CD14-positive monocyte (primary cell): ENCODE measurements at regions not wholly inside any gene's neighbourhood (a gene's known extent, or its start where the extent isn't known, plus 50 kb on each side); places are given as distances from the start of the nearest gene placed in this dataset.

ENCODE experiments used
- DNase-seq, 3 donors: peaks; one replicate each; pipeline ENCODE4 v3.0.0-alpha.2; 2011 to 2022
- H2AFZ ChIP-seq: 2 replicates; pipeline ENCODE4 v1.6.0; 2012; ENCODE audit warnings: mild to moderate bottlenecking, low read depth, low read length, inconsistent platforms; ENCODE audit not compliant: insufficient read depth, poor library complexity, severe bottlenecking
- H3K27ac ChIP-seq, 2 donors: 1 replicate in 1 of 2; 2 replicates in 1 of 2; pipeline ENCODE4 v1.5.1; 2012 to 2013; ENCODE audit warnings: low read length in 2 of 2, control low read depth in 1 of 2, inconsistent platforms in 1 of 2, low read depth in 1 of 2, mild to moderate bottlenecking in 1 of 2
- H3K27me3 ChIP-seq, 2 donors: one replicate each; pipeline versions ENCODE4 v1.6.0 to v1.6.1; 2011 to 2013; ENCODE audit warnings: low read length in 2 of 2; ENCODE audit not compliant: control insufficient read depth in 2 of 2, insufficient read depth in 2 of 2
- H3K36me3 ChIP-seq, 2 donors: replicated peaks in 1 of 2; 1 replicate in 1 of 2; 2 replicates in 1 of 2; pipeline versions ENCODE4 v1.5.1 to v1.6.1; 2012 to 2013; ENCODE audit warnings: low read length in 2 of 2, control low read depth in 1 of 2, inconsistent platforms in 1 of 2, mild to moderate bottlenecking in 1 of 2; ENCODE audit not compliant: insufficient read depth in 2 of 2, control insufficient read depth in 1 of 2
- H3K4me1 ChIP-seq, 2 donors: 1 replicate in 1 of 2; 2 replicates in 1 of 2; pipeline versions ENCODE4 v1.5.1 to v1.6.1; 2012 to 2013; ENCODE audit warnings: low read length in 2 of 2, control low read depth in 1 of 2, inconsistent platforms in 1 of 2, mild to moderate bottlenecking in 1 of 2, moderate library complexity in 1 of 2; ENCODE audit not compliant: insufficient read depth in 2 of 2, control insufficient read depth in 1 of 2
- H3K4me2 ChIP-seq: replicated peaks from 2 replicates; pipeline ENCODE3; 2012; ENCODE audit warnings: low read length, moderate library complexity, mild to moderate bottlenecking; ENCODE audit not compliant: poor library complexity, severe bottlenecking; ENCODE audit errors: extremely low read depth
- H3K4me3 ChIP-seq, 3 experiments: fragments of 200-600 bp in 1 of 3; sonication (generic) in 1 of 3; replicated peaks in 1 of 3; 1 replicate in 2 of 3; 2 replicates in 1 of 3; pipeline ENCODE4 v1.5.1; 2011 to 2013; ENCODE audit warnings: low read length in 3 of 3, mild to moderate bottlenecking in 3 of 3, control low read depth in 2 of 3, low read depth in 2 of 3, inconsistent platforms in 1 of 3, moderate library complexity in 1 of 3
- H3K79me2 ChIP-seq: 2 replicates; pipeline ENCODE4 v1.6.0; 2012; ENCODE audit warnings: mild to moderate bottlenecking, control low read depth, inconsistent platforms, low read length, moderate library complexity; ENCODE audit not compliant: insufficient read depth
- H3K9ac ChIP-seq: 2 replicates; pipeline ENCODE4 v1.6.0; 2017; ENCODE audit warnings: low read length, mild to moderate bottlenecking; ENCODE audit not compliant: insufficient read depth, poor library complexity, severe bottlenecking
- H3K9me3 ChIP-seq, 2 donors: replicated peaks in 1 of 2; 1 replicate in 1 of 2; 2 replicates in 1 of 2; pipeline versions ENCODE4 v1.5.1 to v1.6.1; 2012 to 2013; ENCODE audit warnings: low read length in 2 of 2, control low read depth in 1 of 2; ENCODE audit not compliant: control insufficient read depth in 1 of 2, insufficient read depth in 1 of 2
- H4K20me1 ChIP-seq: 2 replicates; pipeline ENCODE4 v1.6.0; 2012; ENCODE audit warnings: mild to moderate bottlenecking, low read length, control low read depth, moderate library complexity; ENCODE audit not compliant: insufficient read depth
- H3K27ac Mint-ChIP-seq, 7 donors: one replicate each; pipeline ENCODE4 v1.8.0; 2020; ENCODE audit warnings: mild to moderate bottlenecking in 7 of 7, mixed read lengths in 7 of 7, moderate library complexity in 6 of 7, inconsistent platforms in 2 of 7
- H3K27me3 Mint-ChIP-seq, 3 donors: one replicate each; pipeline ENCODE4 v1.8.0; 2021 to 2022; ENCODE audit warnings: low read depth in 3 of 3, mild to moderate bottlenecking in 3 of 3, mixed read lengths in 3 of 3, moderate library complexity in 3 of 3, inconsistent platforms in 1 of 3
- H3K36me3 Mint-ChIP-seq, 2 donors: one replicate each; pipeline ENCODE4 v1.8.0; 2020; ENCODE audit warnings: mixed read lengths in 2 of 2, inconsistent platforms in 1 of 2, mild to moderate bottlenecking in 1 of 2
- H3K4me1 Mint-ChIP-seq: one replicate; pipeline ENCODE4 v1.8.0; 2020; ENCODE audit warnings: mild to moderate bottlenecking, mixed read lengths
- H3K4me3 Mint-ChIP-seq, 2 donors: one replicate each; pipeline ENCODE4 v1.8.0; 2020; ENCODE audit warnings: mild to moderate bottlenecking in 2 of 2, mixed read lengths in 2 of 2, moderate library complexity in 1 of 2
- H3K9me3 Mint-ChIP-seq, 7 donors: one replicate each; pipeline ENCODE4 v1.8.0; 2020 to 2022; ENCODE audit warnings: mixed read lengths in 7 of 7, mild to moderate bottlenecking in 6 of 7, moderate library complexity in 6 of 7, inconsistent platforms in 2 of 7
- CTCF ChIP-seq: fragments of 200-600 bp; IDR thresholded peaks from one replicate; pipeline ENCODE4 v1.8.0; 2022; ENCODE audit warnings: antibody characterized with exemption, mild to moderate bottlenecking
- WGBS: methylation state at CpG from one replicate; pipeline ENCODE4 v1.1.5; 2013; ENCODE audit warnings: missing lambda C conversion rate; ENCODE audit not compliant: insufficient coverage; 5-methylcytosine and 5-hydroxymethylcytosine counted together
- intact Hi-C, 2 donors: fragments of 100-400 bp; cut with micrococcal nuclease; formaldehyde crosslinking; loops; one replicate each; pipeline versions ENCODE4 v1.15.0 to v1.15.1; 2023

GRCh38 chr20:50267866-50268219 is 77.2 kb downstream of the CEBPB start:
- H3K4me3 ChIP-seq = peak overlapping the region in 1 of 3 experiments; percentile 21
- H3K27me3 ChIP-seq = no peaks in the 10 kb centered on the region
- H3K9ac ChIP-seq = peak overlapping the region; percentile 42
- 100% methylated on average over 3 of the region's 5 CpGs for WGBS
- Mint-ChIP-seq H3K9me3 (no peaks in the 10 kb centered on the region), H3K27me3 (peaks cover 0 to 3% (median 0%) of the 10 kb centered on the region in 3 donors), H3K4me1 (peaks cover 78% of the 10 kb centered on the region), H3K4me3 (peak overlapping the region in 1 of 2 donors; percentile 21), H3K36me3 (peaks cover 0 to 4% of the 10 kb centered on the region in 2 donors), H3K27ac (peak overlapping the region; percentile 21 to 99 (median 89))
- intact Hi-C loops = no loop called here
- no peak for TF ChIP-seq CTCF
- H3K4me1 ChIP-seq = peaks cover 80 to 84% of the 10 kb centered on the region in 2 donors
- no peaks in the 10 kb centered on the region for H3K36me3 ChIP-seq
- H3K79me2 ChIP-seq = peaks cover 12% of the 10 kb centered on the region
- no peaks in the 10 kb centered on the region for H4K20me1 ChIP-seq
- no peaks in the 10 kb centered on the region for H3K9me3 ChIP-seq
- peak overlapping the region; percentile 51 to 72 for H3K27ac ChIP-seq
- DNase-seq = no peak
- H3K4me2 ChIP-seq = peak overlapping the region; percentile 42
- H2AFZ ChIP-seq = no peak overlapping the region

- peaks cover 95 to 99% of the 10 kb centered on the region in 2 donors for H3K4me1 ChIP-seq
- H3K4me1 Mint-ChIP-seq = peaks cover 91% of the 10 kb centered on the region
- peak overlapping the region; percentile 66 for H3K4me2 ChIP-seq
- peak overlapping the region in 1 of 3 experiments; percentile 63 for H3K4me3 ChIP-seq
- peak overlapping the region; percentile 83 to 100 (median 99) for H3K27ac Mint-ChIP-seq
- peaks cover 2 to 8% of the 10 kb centered on the region in 2 donors for H3K36me3 Mint-ChIP-seq
- no peak overlapping the region for H3K4me3 Mint-ChIP-seq
- H3K9me3 Mint-ChIP-seq = no peaks in the 10 kb centered on the region
- peak in 1 of 3 donors; percentile 64 for DNase-seq
- H3K9ac ChIP-seq = peak overlapping the region; percentile 70
- H3K36me3 ChIP-seq = no peaks in the 10 kb centered on the region
- no peaks in the 10 kb centered on the region for H4K20me1 ChIP-seq
- intact Hi-C loops = loop anchor here (2.0 to 5.0 kb wide), 4 partner anchors 42 to 193 kb away; partner anchors contain the start of gene CEBPB (in 1 of the 2)
- no peaks in the 10 kb centered on the region for H3K27me3 ChIP-seq
- WGBS = 86% methylated on average over 20 of the region's 20 CpGs
- peak overlapping the region; percentile 99 for H3K27ac ChIP-seq
- no peaks in the 10 kb centered on the region for H3K9me3 ChIP-seq
- TF ChIP-seq CTCF = no peak
- peaks cover 21% of the 10 kb centered on the region for H3K79me2 ChIP-seq
- peaks cover 0 to 3% (median 0%) of the 10 kb centered on the region in 3 donors for H3K27me3 Mint-ChIP-seq
- H2AFZ ChIP-seq = no peak overlapping the region
Measured at GRCh38 chr20:50269091-50270033, 78.7 kb downstream of the CEBPB start.
